IMR-90 (cell line): ENCODE measurements at regions not wholly inside any gene's neighbourhood (a gene's known extent, or its start where the extent isn't known, plus 50 kb on each side); places are given as distances from the start of the nearest gene placed in this dataset.

Source experiments
- ATAC-seq: fragments of 200-7000 bp; cut with Tn5 transposase; 2 replicates; pipeline ENCODE4 v1.9.1; 2020; ENCODE audit warnings: low read depth, mild to moderate bottlenecking, moderate library complexity
- BruUV-seq: library from RNA; stranded (reverse); fragments of 400-500 nt; replicated peaks from 2 replicates; lab custom pipeline; 2021; lab: Mats Ljungman, UMichigan
- CTCF ChIA-PET: fragments of 300-600 bp; formaldehyde crosslinking; extraction: SDS; loops from one replicate; lab custom pipeline; 2021; ENCODE audit warnings: antibody characterized with exemption; lab: Yijun Ruan, JAX
- POLR2A ChIA-PET: fragments of 300-600 bp; sonication (Branson Sonifier 250); formaldehyde crosslinking; loops from one replicate; lab custom pipeline; 2022; ENCODE audit warnings: antibody characterized with exemption; ENCODE audit not compliant: unreplicated experiment; lab: Charles Lee
- DNase-seq: peaks from one replicate; pipeline ENCODE4 v3.0.0; 2013
- H2AFZ ChIP-seq: replicated peaks from 2 replicates; pipeline ENCODE3; 2013; ENCODE audit warnings: low read length, mild to moderate bottlenecking; ENCODE audit not compliant: poor library complexity
- H2AK5ac ChIP-seq: 2 replicates; pipeline ENCODE4 v1.6.1; 2013; ENCODE audit warnings: low read depth, low read length, inconsistent platforms
- H2AK9ac ChIP-seq: replicated peaks from 2 replicates; pipeline ENCODE3; 2013; ENCODE audit warnings: mild to moderate bottlenecking, low read depth, low read length, moderate library complexity; ENCODE audit not compliant: poor library complexity
- H2BK120ac ChIP-seq: 2 replicates; pipeline ENCODE4 v1.6.1; 2013; ENCODE audit warnings: low read depth, low read length, inconsistent platforms
- H2BK15ac ChIP-seq: 3 replicates; pipeline ENCODE4 v1.6.1; 2013; ENCODE audit warnings: low read depth, low read length, inconsistent platforms
- H2BK20ac ChIP-seq: 2 replicates; pipeline ENCODE4 v1.6.1; 2013; ENCODE audit warnings: low read depth, mild to moderate bottlenecking, inconsistent platforms, low read length, moderate library complexity
- H2BK5ac ChIP-seq: 2 replicates; pipeline ENCODE4 v1.6.1; 2013; ENCODE audit warnings: mild to moderate bottlenecking, low read depth, low read length, inconsistent platforms; ENCODE audit not compliant: poor library complexity, severe bottlenecking
- H3K14ac ChIP-seq: replicated peaks from 2 replicates; pipeline ENCODE4 v1.6.1; 2013; ENCODE audit warnings: low read depth, low read length, inconsistent platforms
- H3K18ac ChIP-seq: 2 replicates; pipeline ENCODE4 v1.6.1; 2013; ENCODE audit warnings: low read depth, low read length, control low read depth
- H3K23ac ChIP-seq: 2 replicates; pipeline ENCODE4 v1.6.1; 2013; ENCODE audit warnings: low read depth, low read length, inconsistent platforms
- H3K27ac ChIP-seq: 2 replicates; pipeline ENCODE4 v1.5.1; 2013; ENCODE audit warnings: mild to moderate bottlenecking, control low read depth, low read length; ENCODE audit not compliant: insufficient read depth
- H3K27me3 ChIP-seq: 2 replicates; pipeline ENCODE4 v1.6.1; 2013; ENCODE audit warnings: low read length; ENCODE audit not compliant: control insufficient read depth, insufficient read depth
- H3K36me3 ChIP-seq: 2 replicates; pipeline ENCODE4 v1.6.1; 2013; ENCODE audit warnings: low read length, mixed read lengths; ENCODE audit not compliant: control insufficient read depth, insufficient read depth
- H3K4ac ChIP-seq: 2 replicates; pipeline ENCODE4 v1.6.1; 2013; ENCODE audit warnings: low read depth, low read length, inconsistent platforms
- H3K4me1 ChIP-seq: 2 replicates; pipeline ENCODE4 v1.6.1; 2013; ENCODE audit warnings: low read length, mixed read lengths; ENCODE audit not compliant: control insufficient read depth, insufficient read depth
- H3K4me2 ChIP-seq: 2 replicates; pipeline ENCODE4 v1.6.1; 2013; ENCODE audit warnings: low read depth, mild to moderate bottlenecking, control low read depth, low read length, moderate library complexity
- H3K4me3 ChIP-seq: 2 replicates; pipeline ENCODE4 v1.5.1; 2013; ENCODE audit warnings: low read depth, mild to moderate bottlenecking, control low read depth, low read length, moderate library complexity; ENCODE audit not compliant: insufficient read depth
- H3K56ac ChIP-seq: 2 replicates; pipeline ENCODE4 v1.6.1; 2013; ENCODE audit warnings: low read length, inconsistent platforms; ENCODE audit not compliant: insufficient read depth; ENCODE audit errors: extremely low read depth
- H3K79me1 ChIP-seq, 2 experiments: 2 replicates each; pipeline ENCODE4 v1.6.1; 2013; ENCODE audit warnings: low read length in 2 of 2, inconsistent platforms in 1 of 2, low read depth in 1 of 2
- H3K9ac ChIP-seq: 2 replicates; pipeline ENCODE4 v1.6.1; 2013; ENCODE audit warnings: low read depth, low read length, control low read depth
- H3K9me1 ChIP-seq: 2 replicates; pipeline ENCODE4 v1.6.1; 2013; ENCODE audit warnings: low read length, inconsistent platforms; ENCODE audit not compliant: insufficient read depth
- H3K9me3 ChIP-seq: 2 replicates; pipeline ENCODE4 v1.6.1; 2013; ENCODE audit warnings: low read length; ENCODE audit not compliant: control insufficient read depth, insufficient read depth
- H4K20me1 ChIP-seq: 2 replicates; pipeline ENCODE4 v1.6.1; 2013; ENCODE audit warnings: low read length, inconsistent platforms; ENCODE audit not compliant: insufficient read depth
- H4K5ac ChIP-seq: 2 replicates; pipeline ENCODE4 v1.6.1; 2013; ENCODE audit warnings: mild to moderate bottlenecking, low read depth, low read length, control low read depth
- H4K8ac ChIP-seq, 2 experiments: 2 replicates each; pipeline ENCODE4 v1.6.1; 2013; ENCODE audit warnings: low read depth in 2 of 2, low read length in 2 of 2, control low read depth in 1 of 2, inconsistent platforms in 1 of 2
- H4K91ac ChIP-seq: 2 replicates; pipeline ENCODE4 v1.6.1; 2013; ENCODE audit warnings: low read depth, low read length, inconsistent platforms; ENCODE audit not compliant: insufficient read depth
- BHLHE40 ChIP-seq: fragments of 150-350 bp; IDR thresholded peaks from 2 replicates; pipeline ENCODE4 v1.6.1; 2016; ENCODE audit warnings: mild to moderate bottlenecking, low read depth, low read length
- MXI1 ChIP-seq: IDR thresholded peaks from 2 replicates; pipeline ENCODE4 v1.6.1; 2012; ENCODE audit warnings: low read depth, mild to moderate bottlenecking, low read length, moderate library complexity, borderline replicate concordance
- POLR2A ChIP-seq: IDR thresholded peaks from 2 replicates; pipeline ENCODE4 v1.6.1; 2012; ENCODE audit warnings: mild to moderate bottlenecking, low read depth, low read length
- RAD21 ChIP-seq: IDR thresholded peaks from 2 replicates; pipeline ENCODE4 v1.6.1; 2012; ENCODE audit warnings: low read length, improper control_type of control experiment
- WGBS, 2 experiments: methylation state at CpG; one replicate each; pipeline versions ENCODE4 v1.1.5 to v1.1.7; 2013; ENCODE audit warnings: missing lambda C conversion rate in 2 of 2; ENCODE audit not compliant: insufficient read length in 1 of 2; ENCODE audit errors: extremely low coverage in 2 of 2; 5-methylcytosine and 5-hydroxymethylcytosine counted together
- dilution Hi-C: fragments of 300-500 bp; cut with HindIII; formaldehyde crosslinking; loops from one replicate; pipeline ENCODE4 v1.14.3; 2018; ENCODE audit warnings: low sequenced_read_pairs; ENCODE audit not compliant: unreplicated experiment
- in situ Hi-C: fragments of 300-500 bp; cut with MboI; formaldehyde crosslinking; loops from 3 replicates; pipeline ENCODE4 v1.14.3; 2019; ENCODE audit warnings: low sequenced_read_pairs, inconsistent platforms, mixed read lengths
- intact Hi-C: fragments of 100-400 bp; cut with micrococcal nuclease; formaldehyde crosslinking; loops from 2 replicates; pipeline ENCODE4 v1.10.0; 2022
- TF ChIP-seq, protein P1 (sequence below): conservative IDR thresholded peaks from 2 replicates; pipeline ENCODE4 v1.5.1; 2012; ENCODE audit warnings: mild to moderate bottlenecking, low read depth, low read length, improper control_type of control experiment

DNA sequence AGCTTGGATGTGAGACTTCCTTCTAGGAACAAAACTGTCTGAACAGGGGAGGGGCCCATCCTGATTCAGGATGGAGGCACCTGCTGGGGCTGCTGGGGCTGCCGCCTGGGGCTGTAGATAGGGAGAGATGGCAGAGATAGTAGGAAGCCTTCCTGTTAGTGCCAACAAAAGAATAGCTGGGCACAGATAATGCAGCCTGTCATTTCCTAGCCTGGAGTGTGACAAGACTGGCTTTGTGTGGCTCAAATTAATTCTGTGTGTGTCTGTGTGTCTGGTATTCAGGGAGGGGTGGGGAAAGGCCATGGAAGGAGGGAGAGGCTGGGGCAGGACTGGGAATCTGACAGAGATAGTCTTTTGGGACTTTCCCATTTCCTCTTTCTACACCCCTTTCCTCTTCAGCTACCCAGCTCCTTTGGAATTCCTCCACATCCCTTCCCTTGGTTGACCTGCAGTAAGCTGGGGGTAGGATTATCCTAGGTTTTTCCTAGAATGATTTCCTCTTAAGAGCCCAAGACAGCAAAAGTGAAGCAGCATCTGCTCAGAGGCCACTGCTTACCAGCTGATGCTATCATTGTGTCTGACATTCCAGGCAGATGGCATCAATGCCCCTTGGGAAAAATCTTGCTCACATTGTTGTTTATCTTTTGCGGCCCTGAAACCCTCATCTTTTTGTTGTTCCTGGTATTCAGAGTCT lies 144.9 kb upstream of the LHCGR start:
- dilution Hi-C loops = no loop called here
- no peak overlapping the region for H3K27ac ChIP-seq
- no peak overlapping the region for H2BK20ac ChIP-seq
- TF ChIP-seq MXI1 (no peak), BHLHE40 (no peak), POLR2A (no peak), RAD21 (no peak)
- TF ChIP-seq, protein P1, sequence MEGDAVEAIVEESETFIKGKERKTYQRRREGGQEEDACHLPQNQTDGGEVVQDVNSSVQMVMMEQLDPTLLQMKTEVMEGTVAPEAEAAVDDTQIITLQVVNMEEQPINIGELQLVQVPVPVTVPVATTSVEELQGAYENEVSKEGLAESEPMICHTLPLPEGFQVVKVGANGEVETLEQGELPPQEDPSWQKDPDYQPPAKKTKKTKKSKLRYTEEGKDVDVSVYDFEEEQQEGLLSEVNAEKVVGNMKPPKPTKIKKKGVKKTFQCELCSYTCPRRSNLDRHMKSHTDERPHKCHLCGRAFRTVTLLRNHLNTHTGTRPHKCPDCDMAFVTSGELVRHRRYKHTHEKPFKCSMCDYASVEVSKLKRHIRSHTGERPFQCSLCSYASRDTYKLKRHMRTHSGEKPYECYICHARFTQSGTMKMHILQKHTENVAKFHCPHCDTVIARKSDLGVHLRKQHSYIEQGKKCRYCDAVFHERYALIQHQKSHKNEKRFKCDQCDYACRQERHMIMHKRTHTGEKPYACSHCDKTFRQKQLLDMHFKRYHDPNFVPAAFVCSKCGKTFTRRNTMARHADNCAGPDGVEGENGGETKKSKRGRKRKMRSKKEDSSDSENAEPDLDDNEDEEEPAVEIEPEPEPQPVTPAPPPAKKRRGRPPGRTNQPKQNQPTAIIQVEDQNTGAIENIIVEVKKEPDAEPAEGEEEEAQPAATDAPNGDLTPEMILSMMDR = no peak
- H4K5ac ChIP-seq = no peak overlapping the region
- H2BK120ac ChIP-seq = no peak overlapping the region
- no peak overlapping the region for H3K4me3 ChIP-seq
- peak overlapping the region; percentile 8 for H2AFZ ChIP-seq
- no peak overlapping the region for H3K4ac ChIP-seq
- H4K91ac ChIP-seq = no peak overlapping the region
- DNase-seq (no peak), ATAC-seq (peak; percentile 62)
- POLR2A ChIA-PET = no interaction called here
- H2AK5ac ChIP-seq = no peak overlapping the region
- H3K9me1 ChIP-seq = no peaks in the 10 kb centered on the region
- no TSS peak for BruUV-seq
- WGBS, 2 experiments = 60% methylated on average over 1 of the region's 2 CpGs; no CpG with 5 or more reads in 1 of the 2 experiments
- H3K56ac ChIP-seq = no peak overlapping the region
- CTCF ChIA-PET = interaction anchor here (1.2 kb wide), 1 partner anchor 46 kb away, joined by 5 read pairs; no protein-coding TSS in a partner anchor
- no peak overlapping the region for H2AK9ac ChIP-seq
- H3K14ac ChIP-seq = no peak overlapping the region
- H3K23ac ChIP-seq = no peak overlapping the region
- H3K9me3 ChIP-seq = no peaks in the 10 kb centered on the region
- no peak overlapping the region for H2BK15ac ChIP-seq
- no peak overlapping the region for H4K8ac ChIP-seq
- intact Hi-C loops = no loop called here
- H3K36me3 ChIP-seq = no peaks in the 10 kb centered on the region
- no peaks in the 10 kb centered on the region for H4K20me1 ChIP-seq
- no peak overlapping the region for H2BK5ac ChIP-seq
- H3K79me1 ChIP-seq = no peaks in the 10 kb centered on the region
- H3K27me3 ChIP-seq = no peaks in the 10 kb centered on the region
- no peak overlapping the region for H3K4me2 ChIP-seq
- in situ Hi-C loops = no loop called here
- H3K9ac ChIP-seq = no peak overlapping the region
- H3K18ac ChIP-seq = no peak overlapping the region
- peaks cover 2% of the 10 kb centered on the region; the same call in 1 of the 2 replicates for H3K4me1 ChIP-seq
